NCI-H146 treated with DMSO at 0.1 percent for 48 hours (cell line): ENCODE measurements at regions not wholly inside any gene's neighbourhood (a gene's known extent, or its start where the extent isn't known, plus 50 kb on each side); places are given as distances from the start of the nearest gene placed in this dataset.

Source experiments
- DNase-seq: peaks from one replicate; lab custom pipeline; 2025; ENCODE audit not compliant: unreplicated experiment; lab: John Stamatoyannopoulos, UW

GRCh38 chr1:219773775-219774174, 154.6 kb downstream of the SLC30A10 start:
- no peak for DNase-seq

- no peak for DNase-seq
Observed at GRCh38 chr1:219773110-219773509, 155.2 kb downstream of the SLC30A10 start.

- DNase-seq = no peak
Observed at GRCh38 chr1:219772265-219773036, 155.9 kb downstream of the SLC30A10 start.

GRCh38 chr1:219771080-219771479, 157.3 kb downstream of the SLC30A10 start:
- no peak for DNase-seq

- no peak for DNase-seq
Observed at GRCh38 chr1:219763321-219763720, 150.4 kb upstream of the ZC3H11B start.

- DNase-seq = no peak
Observed at GRCh38 chr1:219761208-219761860, 148.4 kb upstream of the ZC3H11B start.

DNA sequence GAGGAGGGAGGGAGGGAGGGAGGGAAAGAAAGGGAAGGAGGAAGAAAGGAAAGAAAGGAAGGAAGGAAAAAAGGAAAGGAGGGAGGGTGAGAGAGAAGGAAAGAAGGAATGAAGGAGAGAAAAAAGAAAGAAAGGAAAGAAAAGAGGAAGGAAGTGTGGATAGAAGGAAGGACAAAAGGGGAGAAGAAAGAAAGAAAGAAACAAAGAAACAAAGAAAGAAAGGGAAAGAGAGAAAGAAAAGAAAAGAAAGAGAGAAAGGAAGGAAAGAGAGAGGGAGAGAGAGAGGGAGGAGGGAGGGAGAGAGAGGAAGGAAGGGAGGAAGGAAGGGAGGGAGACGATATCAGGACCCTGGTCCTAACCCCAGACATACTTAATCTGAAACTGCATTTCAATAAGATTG, 146.2 kb upstream of the ZC3H11B start:
- DNase-seq = no peak

- DNase-seq = no peak
Observed at GRCh38 chr1:219757890-219758289, 145.0 kb upstream of the ZC3H11B start.

DNA sequence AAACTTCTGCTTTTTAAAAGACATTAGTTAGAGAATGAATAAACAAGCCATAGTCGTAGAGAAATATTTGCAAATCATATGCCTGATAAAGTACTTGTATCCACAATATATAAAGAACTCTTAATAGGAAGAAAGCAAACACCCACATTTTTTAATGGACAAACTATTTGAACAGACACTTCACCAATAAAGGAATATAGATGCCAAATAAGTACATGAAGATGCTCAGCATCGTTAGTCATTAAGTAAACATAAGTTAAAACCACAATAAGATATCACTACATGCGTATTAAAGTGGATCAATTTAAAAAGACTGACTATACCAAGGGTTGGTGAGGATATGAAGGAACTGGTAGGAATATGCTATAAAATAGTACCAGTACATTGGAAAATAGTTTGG, 142.3 kb upstream of the ZC3H11B start:
- DNase-seq = no peak

DNA sequence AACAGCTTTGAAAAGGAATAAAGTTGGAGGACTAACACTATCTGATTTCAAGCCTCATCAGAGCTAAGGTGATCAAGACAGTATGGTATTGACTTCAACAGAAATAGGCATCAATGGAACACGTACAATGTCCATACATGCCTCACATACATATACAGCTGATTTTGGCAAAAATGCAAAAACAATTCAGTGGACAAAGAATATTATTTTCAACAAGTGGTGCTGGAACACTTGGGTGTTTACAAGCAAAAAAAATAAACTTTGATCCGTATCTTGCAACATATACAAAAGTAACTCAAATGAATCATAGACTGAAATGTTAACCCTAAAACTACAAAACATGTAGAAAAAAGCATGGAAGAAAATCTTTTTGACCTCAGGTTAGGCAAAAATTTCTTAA, 141.9 kb upstream of the ZC3H11B start:
- no peak for DNase-seq

GRCh38 chr1:219753914-219754313, 141.0 kb upstream of the ZC3H11B start:
- DNase-seq = no peak

DNA sequence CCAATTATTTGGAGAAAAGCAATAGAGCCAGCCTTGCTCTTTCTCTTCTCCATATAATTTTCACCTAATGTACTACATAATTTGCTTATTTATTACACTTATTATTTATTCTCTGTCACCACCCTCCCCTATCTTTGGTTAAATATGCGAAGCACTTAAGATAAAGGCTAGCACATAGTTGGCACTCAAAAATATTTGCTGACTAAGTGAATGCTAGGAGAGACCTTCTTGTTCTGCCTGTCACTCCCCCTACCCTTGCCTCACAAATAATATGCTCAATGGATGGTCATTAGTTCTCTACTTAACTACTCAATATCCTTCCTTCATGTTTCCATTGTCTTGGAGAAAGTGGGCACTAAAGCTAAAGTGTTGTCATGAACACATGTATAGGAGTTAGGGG, 139.7 kb upstream of the ZC3H11B start:
- DNase-seq = no peak

DNA sequence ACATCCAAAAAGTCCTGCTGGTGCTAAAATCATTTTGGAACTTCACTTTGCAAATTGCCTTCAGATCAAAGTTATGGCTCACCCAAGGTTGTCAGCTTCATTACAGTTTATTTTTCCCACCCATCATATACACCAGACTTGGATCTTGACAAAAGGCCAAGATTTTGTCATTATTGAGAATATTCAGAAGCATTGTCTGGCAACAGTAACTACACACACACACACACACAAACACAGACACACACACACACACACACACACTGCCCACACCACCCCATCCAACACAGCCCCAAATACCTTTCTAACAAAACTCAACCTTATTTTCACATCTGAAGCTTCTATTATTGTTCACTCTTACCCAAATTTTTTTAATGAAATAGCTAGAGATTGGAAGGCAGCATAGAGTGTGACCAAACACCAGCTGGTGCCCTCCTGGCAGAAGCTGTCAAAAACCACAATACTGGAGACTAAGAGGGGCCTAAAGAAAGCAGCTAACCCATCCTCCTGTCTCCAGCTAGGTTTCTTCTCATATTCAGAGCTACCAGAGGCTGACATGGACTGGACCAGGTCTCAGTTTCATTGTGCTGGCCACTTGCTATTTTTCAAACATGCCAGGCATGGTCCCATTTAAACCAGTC, 139.1 kb upstream of the ZC3H11B start:
- no peak for DNase-seq

GRCh38 chr1:219749370-219749769, 136.5 kb upstream of the ZC3H11B start:
- no peak for DNase-seq

DNA sequence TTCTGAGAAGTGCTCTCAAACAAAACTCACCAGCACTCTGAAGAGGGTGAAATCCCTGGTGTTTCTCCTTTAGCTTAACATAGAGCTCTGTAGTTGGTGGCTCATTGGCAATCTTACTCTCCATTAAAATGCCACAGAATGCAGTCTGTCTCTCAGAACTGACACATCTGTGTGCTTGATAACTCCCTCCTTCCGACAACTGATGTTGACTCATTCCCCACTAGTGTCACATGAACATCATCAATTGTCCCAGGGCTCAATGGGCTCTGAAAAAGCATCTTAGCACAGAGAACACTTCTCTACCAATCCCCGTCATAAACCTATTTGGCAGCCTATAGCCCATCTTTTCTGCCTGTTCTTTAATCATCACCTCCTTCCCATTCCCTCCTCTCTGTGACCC, 133.2 kb upstream of the ZC3H11B start:
- DNase-seq = no peak

- DNase-seq = no peak
Observed at GRCh38 chr1:219744652-219745469, 132.0 kb upstream of the ZC3H11B start.

DNA sequence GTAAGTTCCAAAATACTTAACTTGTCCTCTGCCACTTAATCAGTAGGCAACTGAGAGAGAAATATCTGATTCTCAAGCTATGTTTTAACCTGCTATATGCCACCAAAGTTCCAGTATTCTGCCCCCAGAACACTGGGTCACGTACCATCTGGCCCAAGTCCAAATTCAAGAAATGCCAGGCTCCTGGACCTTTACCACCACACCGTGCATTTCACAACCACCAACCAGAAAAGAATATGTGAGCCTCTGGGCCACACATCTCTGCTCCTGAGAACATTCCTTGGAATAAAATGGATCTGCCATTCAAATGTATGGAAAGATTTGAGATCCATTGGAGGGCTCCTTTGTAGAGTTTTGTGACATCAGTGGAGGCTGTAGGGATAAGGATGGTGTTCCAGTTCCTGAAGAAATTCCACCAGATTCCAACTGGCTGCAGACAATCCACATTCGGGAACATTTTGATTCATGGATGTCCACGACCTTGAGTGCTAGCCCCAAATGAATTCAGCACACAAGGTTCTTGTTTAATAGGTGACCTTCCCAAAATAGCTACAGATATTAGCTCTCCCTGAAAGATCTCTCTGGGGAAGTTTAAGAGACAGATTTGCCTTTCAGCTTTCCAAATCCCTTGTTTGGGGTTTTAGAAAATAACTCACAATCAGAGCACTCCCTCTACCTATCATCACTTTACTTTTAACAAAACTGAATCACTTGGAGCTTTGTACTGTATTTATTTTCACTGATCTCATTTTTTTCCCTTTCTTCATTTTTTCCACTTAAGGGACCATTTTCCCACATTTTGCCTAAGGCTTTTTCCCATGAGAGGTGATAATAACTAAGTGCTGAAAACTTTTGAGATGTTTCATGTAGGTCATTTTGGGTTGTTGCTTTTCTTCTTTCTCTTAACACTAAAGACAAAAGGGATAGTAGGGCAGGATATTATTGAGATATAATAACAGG, 128.4 kb upstream of the ZC3H11B start:
- DNase-seq = no peak

- no peak for DNase-seq
Observed at GRCh38 chr1:219733511-219734174, 120.7 kb upstream of the ZC3H11B start.

DNA sequence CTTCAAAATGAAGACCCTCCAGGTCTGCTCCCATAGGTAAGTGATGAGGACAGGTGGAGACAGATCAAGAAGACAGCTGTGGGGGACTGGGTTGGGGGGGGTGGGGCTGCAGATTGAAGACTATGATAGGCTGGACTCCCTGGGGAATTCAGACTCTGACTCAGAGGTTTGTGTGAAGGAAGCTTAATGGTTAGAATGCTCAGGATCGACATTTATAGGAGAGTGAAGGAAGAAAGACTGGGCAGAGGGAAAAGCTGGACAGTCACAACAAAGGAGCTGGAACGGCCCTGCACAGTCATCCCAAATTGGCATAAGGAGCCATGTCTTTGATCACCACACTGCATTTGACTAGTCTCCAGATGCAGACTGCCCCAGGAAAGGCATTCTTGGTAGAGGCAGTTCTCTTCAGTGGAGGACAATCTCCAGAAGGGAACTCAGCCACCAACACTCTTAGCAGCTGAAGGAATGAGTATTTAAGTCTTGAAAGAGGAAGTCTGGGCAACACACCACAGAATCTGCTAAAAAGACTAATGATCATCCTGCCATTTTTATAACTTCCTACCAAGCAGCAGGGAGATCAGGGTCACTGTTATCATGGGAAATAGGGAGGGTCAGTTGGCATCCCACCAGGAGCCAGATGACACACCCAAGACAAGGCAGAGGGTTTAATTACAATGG, 120.0 kb upstream of the ZC3H11B start:
- DNase-seq = no peak
